Naive thymus-derived CD4-positive, alpha-beta T cell (primary cell): ENCODE measurements at regions not wholly inside any gene's neighbourhood (a gene's known extent, or its start where the extent isn't known, plus 50 kb on each side); places are given as distances from the start of the nearest gene placed in this dataset.
"Not testable (repeated sequence)": the region's sequence is repeated elsewhere in the genome, so short reads cannot be mapped to it uniquely, and the experiment has no call there.

Source experiments
- ATAC-seq: fragments of 150-1000 bp; cut with Tn5 transposase; 2 replicates; pipeline ENCODE4 v1.10.0; 2021; ENCODE audit warnings: mild to moderate bottlenecking, moderate library complexity
- CTCF ChIA-PET: fragments of 350-600 bp; sonication (Branson Sonifier 250); formaldehyde crosslinking; loops from one replicate; lab custom pipeline; 2021; ENCODE audit warnings: antibody characterized with exemption; lab: Charles Lee
- POLR2A ChIA-PET: fragments of 350-600 bp; sonication (Branson Sonifier 250); formaldehyde crosslinking; loops from one replicate; lab custom pipeline; 2021; ENCODE audit warnings: antibody characterized with exemption, inconsistent platforms; lab: Charles Lee
- DNase-seq, 9 donors: peaks; one replicate each; pipeline versions ENCODE4 v3.0.0 to v3.0.0-alpha.2; 2020 to 2022; ENCODE audit warnings: mixed read lengths in 1 of 9
- H3K27ac ChIP-seq: one replicate; pipeline ENCODE4 v1.7.0; 2013; ENCODE audit warnings: mild to moderate bottlenecking, low read depth, low read length, moderate library complexity
- H3K27me3 ChIP-seq, 2 donors: one replicate each; pipeline ENCODE4 v1.7.0; 2013; ENCODE audit warnings: low read length in 2 of 2, mild to moderate bottlenecking in 2 of 2, moderate library complexity in 2 of 2; ENCODE audit not compliant: control insufficient read depth in 2 of 2, insufficient read depth in 2 of 2
- H3K36me3 ChIP-seq, 3 experiments: 1 replicate in 2 of 3; 2 replicates in 1 of 3; pipeline ENCODE4 v1.7.0; 2013; ENCODE audit warnings: low read length in 3 of 3, mild to moderate bottlenecking in 3 of 3, moderate library complexity in 1 of 3; ENCODE audit not compliant: insufficient read depth in 3 of 3, control insufficient read depth in 2 of 3
- H3K4me1 ChIP-seq, 2 donors: one replicate each; pipeline ENCODE4 v1.7.0; 2013; ENCODE audit warnings: low read length in 2 of 2, mild to moderate bottlenecking in 2 of 2, moderate library complexity in 1 of 2; ENCODE audit not compliant: control insufficient read depth in 2 of 2, insufficient read depth in 2 of 2
- H3K4me3 ChIP-seq: 2 replicates; pipeline ENCODE4 v1.7.0; 2013; ENCODE audit warnings: mild to moderate bottlenecking, low read length
- H3K9me3 ChIP-seq, 3 experiments: 1 replicate in 2 of 3; 2 replicates in 1 of 3; pipeline ENCODE4 v1.7.0; 2013; ENCODE audit warnings: low read length in 3 of 3; ENCODE audit not compliant: control insufficient read depth in 2 of 3
- H3K27ac Mint-ChIP-seq, 9 donors: one replicate each; pipeline ENCODE4 v1.8.0; 2020 to 2022; ENCODE audit warnings: mixed read lengths in 9 of 9, mild to moderate bottlenecking in 8 of 9, moderate library complexity in 5 of 9, inconsistent platforms in 2 of 9
- H3K27me3 Mint-ChIP-seq, 5 donors: one replicate each; pipeline ENCODE4 v1.8.0; 2021 to 2022; ENCODE audit warnings: mixed read lengths in 5 of 5, mild to moderate bottlenecking in 1 of 5
- H3K36me3 Mint-ChIP-seq, 5 donors: one replicate each; pipeline ENCODE4 v1.8.0; 2020 to 2022; ENCODE audit warnings: mixed read lengths in 5 of 5, mild to moderate bottlenecking in 3 of 5, inconsistent platforms in 1 of 5
- H3K4me1 Mint-ChIP-seq, 7 donors: one replicate each; pipeline ENCODE4 v1.8.0; 2020 to 2022; ENCODE audit warnings: mixed read lengths in 7 of 7, mild to moderate bottlenecking in 3 of 7, inconsistent platforms in 1 of 7
- H3K4me3 Mint-ChIP-seq, 10 donors: one replicate each; pipeline ENCODE4 v1.8.0; 2020 to 2022; ENCODE audit warnings: mild to moderate bottlenecking in 10 of 10, mixed read lengths in 10 of 10, moderate library complexity in 6 of 10, inconsistent platforms in 2 of 10
- H3K9me3 Mint-ChIP-seq, 11 donors: one replicate each; pipeline ENCODE4 v1.8.0; 2020 to 2022; ENCODE audit warnings: mixed read lengths in 11 of 11, mild to moderate bottlenecking in 4 of 11, inconsistent platforms in 1 of 11, moderate library complexity in 1 of 11
- intact Hi-C, 2 donors: fragments of 100-400 bp; cut with micrococcal nuclease; formaldehyde crosslinking; loops; one replicate each; pipeline ENCODE4 v1.15.1; 2023

GRCh38 chr13:56512336-56512735 lies 628.4 kb upstream of the PRR20A start:
- DNase-seq, POLR2A ChIA-PET, H3K9me3 ChIP-seq, H3K4me1 Mint-ChIP-seq, H3K27me3 Mint-ChIP-seq, CTCF ChIA-PET, H3K36me3 ChIP-seq, H3K36me3 Mint-ChIP-seq, ATAC-seq, H3K4me3 ChIP-seq, H3K27ac Mint-ChIP-seq, H3K4me3 Mint-ChIP-seq, H3K4me1 ChIP-seq, H3K27me3 ChIP-seq, H3K27ac ChIP-seq, intact Hi-C loops: not testable (repeated sequence)
- peaks cover 0 to 16% (median 5%) of the 10 kb centered on the region in 11 donors for H3K9me3 Mint-ChIP-seq

GRCh38 chr13:56515441-56515840 lies 625.3 kb upstream of the PRR20A start:
- DNase-seq (no peak), ATAC-seq (no peak)
- no peaks in the 10 kb centered on the region for H3K27me3 Mint-ChIP-seq
- intact Hi-C loops = no loop called here
- ChIA-PET CTCF (no interaction called here), POLR2A (no interaction called here)
- H3K36me3 Mint-ChIP-seq = no peaks in the 10 kb centered on the region
- peaks cover 0 to 4% (median 0%) of the 10 kb centered on the region in 3 experiments for H3K9me3 ChIP-seq
- no peak overlapping the region for H3K27ac Mint-ChIP-seq
- H3K36me3 ChIP-seq = no peaks in the 10 kb centered on the region
- peaks cover 1 to 8% (median 5%) of the 10 kb centered on the region in 11 donors for H3K9me3 Mint-ChIP-seq
- no peaks in the 10 kb centered on the region for H3K4me1 Mint-ChIP-seq
- no peaks in the 10 kb centered on the region for H3K27me3 ChIP-seq
- H3K27ac ChIP-seq = no peak overlapping the region
- no peak overlapping the region for H3K4me3 Mint-ChIP-seq
- no peak overlapping the region for H3K4me3 ChIP-seq
- H3K4me1 ChIP-seq = no peaks in the 10 kb centered on the region

DNA sequence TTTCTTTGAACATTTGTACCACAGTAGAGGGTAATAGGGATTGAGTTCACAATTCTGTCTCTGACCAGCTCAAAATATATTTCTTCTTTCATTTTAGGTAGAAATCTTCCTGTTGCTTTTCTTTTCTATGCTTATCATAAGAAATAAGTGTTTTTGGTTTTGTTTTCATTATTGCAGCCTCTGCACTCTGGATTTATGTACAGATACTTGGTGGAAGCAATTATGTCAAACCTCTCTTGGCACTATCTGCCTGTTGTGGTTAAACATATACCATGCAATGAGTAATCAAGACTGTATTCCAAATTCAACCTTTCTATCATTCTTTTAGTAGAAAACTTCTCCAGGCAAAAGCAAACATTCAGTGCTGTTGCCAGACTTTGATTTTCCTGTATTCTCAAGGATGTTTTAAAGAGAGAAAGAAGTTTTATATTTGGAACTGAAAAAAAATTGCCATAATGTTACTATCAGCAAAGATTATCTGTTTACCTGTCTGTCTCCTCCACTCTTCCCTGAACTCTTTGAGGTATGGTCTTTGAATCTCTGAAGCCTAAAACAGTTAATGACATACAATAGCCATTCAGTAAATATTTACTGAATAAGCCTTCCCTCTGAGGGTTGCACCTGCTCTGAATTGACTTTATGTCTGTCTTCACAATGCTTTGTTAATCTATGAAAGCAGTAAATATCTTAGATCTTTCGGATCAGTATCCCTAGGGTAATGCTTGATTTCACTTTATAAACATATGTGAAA lies 612.5 kb upstream of the PRR20A start:
- no peak overlapping the region for H3K27ac Mint-ChIP-seq
- H3K4me3 Mint-ChIP-seq = no peak overlapping the region
- Histone ChIP-seq H3K27ac (no peak overlapping the region), H3K4me3 (no peak overlapping the region), H3K9me3 (no peaks in the 10 kb centered on the region), H3K36me3 (no peaks in the 10 kb centered on the region), H3K27me3 (no peaks in the 10 kb centered on the region), H3K4me1 (no peaks in the 10 kb centered on the region)
- H3K9me3 Mint-ChIP-seq = peaks cover 0 to 23% (median 8%) of the 10 kb centered on the region in 11 donors
- DNase-seq = no peak
- no peaks in the 10 kb centered on the region for H3K36me3 Mint-ChIP-seq
- intact Hi-C loops = no loop called here
- no peaks in the 10 kb centered on the region for H3K27me3 Mint-ChIP-seq
- CTCF ChIA-PET = no interaction called here
- H3K4me1 Mint-ChIP-seq = no peaks in the 10 kb centered on the region
- ATAC-seq = no peak
- POLR2A ChIA-PET = no interaction called here

- Mint-ChIP-seq H3K4me1 (no peaks in the 10 kb centered on the region), H3K4me3 (no peak overlapping the region), H3K9me3 (peaks cover 0 to 18% (median 5%) of the 10 kb centered on the region in 11 donors), H3K27ac (no peak overlapping the region), H3K36me3 (no peaks in the 10 kb centered on the region), H3K27me3 (no peaks in the 10 kb centered on the region)
- H3K36me3 ChIP-seq = no peaks in the 10 kb centered on the region
- ChIA-PET CTCF (no interaction called here), POLR2A (no interaction called here)
- H3K9me3 ChIP-seq = no peaks in the 10 kb centered on the region
- H3K4me3 ChIP-seq = no peak overlapping the region
- no peaks in the 10 kb centered on the region for H3K27me3 ChIP-seq
- H3K27ac ChIP-seq = no peak overlapping the region
- no peak for ATAC-seq
- no peaks in the 10 kb centered on the region for H3K4me1 ChIP-seq
- intact Hi-C loops = no loop called here
- DNase-seq = no peak
These were observed 610.6 kb upstream of the PRR20A start for GRCh38 chr13:56530096-56530495.

DNA sequence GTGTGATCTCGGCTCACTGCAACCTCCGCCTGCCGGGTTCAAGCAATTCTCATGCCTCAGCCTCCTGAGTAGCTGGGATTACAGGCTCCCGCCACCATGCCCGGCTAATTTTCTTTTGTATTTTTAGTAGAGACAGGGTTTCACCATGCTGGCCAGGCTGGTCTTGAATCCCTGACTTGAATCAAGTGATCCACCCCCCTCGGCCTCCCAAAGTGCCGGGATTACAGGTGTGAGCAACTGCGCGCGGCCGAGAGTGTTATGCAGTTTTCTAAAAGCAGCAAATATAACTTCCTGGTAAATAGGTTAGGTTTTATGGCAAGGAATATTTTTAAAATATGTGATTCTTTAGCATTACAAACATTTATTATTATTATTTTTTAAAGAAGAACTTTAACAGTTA lies 592.8 kb upstream of the PRR20A start:
- H3K27me3 ChIP-seq, H3K9me3 ChIP-seq, H3K4me3 ChIP-seq, H3K27ac ChIP-seq, H3K36me3 ChIP-seq, H3K27me3 Mint-ChIP-seq, POLR2A ChIA-PET, H3K4me3 Mint-ChIP-seq, intact Hi-C loops, H3K4me1 Mint-ChIP-seq, ATAC-seq, CTCF ChIA-PET, DNase-seq, H3K4me1 ChIP-seq, H3K27ac Mint-ChIP-seq, H3K36me3 Mint-ChIP-seq: not testable (repeated sequence)
- peaks cover 0 to 17% (median 4%) of the 10 kb centered on the region in 11 donors for H3K9me3 Mint-ChIP-seq

GRCh38 chr13:56558698-56559320 lies 581.9 kb upstream of the PRR20A start:
- Histone ChIP-seq H3K4me1 (no peaks in the 10 kb centered on the region), H3K9me3 (no peaks in the 10 kb centered on the region), H3K27me3 (no peaks in the 10 kb centered on the region), H3K4me3 (no peak overlapping the region), H3K27ac (no peak overlapping the region), H3K36me3 (no peaks in the 10 kb centered on the region)
- CTCF ChIA-PET = no interaction called here
- no peak overlapping the region for H3K27ac Mint-ChIP-seq
- intact Hi-C loops = no loop called here
- H3K36me3 Mint-ChIP-seq = peaks cover 0 to 8% (median 0%) of the 10 kb centered on the region in 5 donors
- POLR2A ChIA-PET = no interaction called here
- H3K27me3 Mint-ChIP-seq = no peaks in the 10 kb centered on the region
- no peak for DNase-seq
- peaks cover 3 to 42% (median 13%) of the 10 kb centered on the region in 11 donors for H3K9me3 Mint-ChIP-seq
- no peak for ATAC-seq
- no peak overlapping the region for H3K4me3 Mint-ChIP-seq
- H3K4me1 Mint-ChIP-seq = no peaks in the 10 kb centered on the region

- no peak overlapping the region for H3K4me3 Mint-ChIP-seq
- Histone ChIP-seq H3K4me1 (no peaks in the 10 kb centered on the region), H3K27me3 (no peaks in the 10 kb centered on the region), H3K36me3 (no peaks in the 10 kb centered on the region), H3K9me3 (no peaks in the 10 kb centered on the region), H3K4me3 (no peak overlapping the region), H3K27ac (no peak overlapping the region)
- ChIA-PET CTCF (no interaction called here), POLR2A (no interaction called here)
- intact Hi-C loops = no loop called here
- no peaks in the 10 kb centered on the region for H3K4me1 Mint-ChIP-seq
- peaks cover 0 to 8% (median 0%) of the 10 kb centered on the region in 5 donors for H3K36me3 Mint-ChIP-seq
- no peak overlapping the region for H3K27ac Mint-ChIP-seq
- H3K27me3 Mint-ChIP-seq = no peaks in the 10 kb centered on the region
- H3K9me3 Mint-ChIP-seq = peaks cover 3 to 34% (median 13%) of the 10 kb centered on the region in 11 donors
- DNase-seq (no peak), ATAC-seq (no peak)
These were observed 579.4 kb upstream of the PRR20A start for GRCh38 chr13:56561327-56561726.
